Ishikawa (cell line): ENCODE measurements at regions not wholly inside any gene's neighbourhood (a gene's known extent, or its start where the extent isn't known, plus 50 kb on each side); places are given as distances from the start of the nearest gene placed in this dataset.

ENCODE experiments used
- CEBPB ChIP-seq: IDR thresholded peaks from 2 replicates; pipeline ENCODE4 v1.6.1; 2012
- CREB1 ChIP-seq: IDR thresholded peaks from 2 replicates; pipeline ENCODE4 v1.6.1; 2012; ENCODE audit warnings: low read depth
- EGR1 ChIP-seq: IDR thresholded peaks from 2 replicates; pipeline ENCODE4 v1.6.1; 2012
- EP300 ChIP-seq: IDR thresholded peaks from 2 replicates; pipeline ENCODE4 v1.6.1; 2012; ENCODE audit warnings: borderline replicate concordance
- FOXM1 ChIP-seq: IDR thresholded peaks from 2 replicates; pipeline ENCODE4 v1.6.1; 2012; ENCODE audit warnings: low read depth, borderline replicate concordance
- NFIC ChIP-seq: IDR thresholded peaks from 2 replicates; pipeline ENCODE4 v1.6.1; 2012
- RAD21 ChIP-seq: IDR thresholded peaks from 2 replicates; pipeline ENCODE4 v1.6.1; 2012; ENCODE audit warnings: low read depth
- REST ChIP-seq: IDR thresholded peaks from 2 replicates; pipeline ENCODE4 v1.6.1; 2012; ENCODE audit warnings: low read depth, mild to moderate bottlenecking
- TAF1 ChIP-seq: IDR thresholded peaks from 2 replicates; pipeline ENCODE4 v1.6.1; 2012; ENCODE audit warnings: low read depth, mild to moderate bottlenecking
- TCF12 ChIP-seq: IDR thresholded peaks from 2 replicates; pipeline ENCODE4 v1.6.1; 2012; ENCODE audit warnings: low read depth
- TEAD4 ChIP-seq: IDR thresholded peaks from 2 replicates; pipeline ENCODE4 v1.6.1; 2012
- YY1 ChIP-seq: IDR thresholded peaks from 2 replicates; pipeline ENCODE4 v1.6.1; 2012; ENCODE audit warnings: low read depth
- ZBTB7A ChIP-seq: IDR thresholded peaks from 2 replicates; pipeline ENCODE4 v1.6.1; 2012; ENCODE audit warnings: low read depth
- TF ChIP-seq, protein P1 (sequence below): IDR thresholded peaks from 2 replicates; pipeline ENCODE4 v1.6.1; 2012
- TF ChIP-seq, protein P2 (sequence below): IDR thresholded peaks from 2 replicates; pipeline ENCODE4 v1.6.1; 2012

GRCh38 chr13:73520566-73521289 is 461.9 kb downstream of the KLF5 start:
- no peak for TF ChIP-seq ZBTB7A

DNA sequence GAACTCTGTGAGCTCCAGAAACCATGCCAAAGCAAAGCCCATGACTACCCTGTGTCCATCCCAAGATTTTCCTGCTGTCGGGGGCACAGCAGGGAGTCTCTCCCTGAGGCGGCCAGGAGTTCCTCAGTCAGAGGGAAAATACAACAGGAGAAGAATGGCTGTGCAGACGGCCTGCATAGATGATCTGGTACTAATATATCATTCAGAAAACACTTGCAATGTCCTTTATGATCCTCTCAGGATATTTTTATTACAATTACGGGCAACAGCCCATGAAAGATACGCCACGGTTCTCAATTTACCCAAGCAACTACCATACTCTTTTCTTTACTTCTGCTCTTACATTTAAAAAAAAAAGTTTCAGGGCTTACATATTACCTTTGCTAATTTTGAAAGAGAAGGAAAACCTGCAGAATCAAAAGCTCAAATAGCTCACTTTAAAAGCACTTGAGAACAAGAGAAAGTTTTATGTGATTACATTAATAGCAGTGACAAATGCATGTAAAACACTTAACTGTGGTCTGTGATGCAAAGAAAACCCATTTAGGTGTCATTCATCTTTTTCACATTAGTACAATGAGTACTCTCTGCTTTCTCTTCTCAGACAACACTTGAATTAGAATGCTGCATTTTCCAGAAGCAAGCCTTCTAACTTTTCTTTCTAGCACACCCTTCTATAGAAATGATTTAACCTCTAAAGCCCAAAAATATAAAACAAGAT is 460.8 kb downstream of the KLF5 start:
- TF ChIP-seq ZBTB7A (no peak), YY1 (no peak), CREB1 (no peak), NFIC (no peak)
- TF ChIP-seq, protein P1, sequence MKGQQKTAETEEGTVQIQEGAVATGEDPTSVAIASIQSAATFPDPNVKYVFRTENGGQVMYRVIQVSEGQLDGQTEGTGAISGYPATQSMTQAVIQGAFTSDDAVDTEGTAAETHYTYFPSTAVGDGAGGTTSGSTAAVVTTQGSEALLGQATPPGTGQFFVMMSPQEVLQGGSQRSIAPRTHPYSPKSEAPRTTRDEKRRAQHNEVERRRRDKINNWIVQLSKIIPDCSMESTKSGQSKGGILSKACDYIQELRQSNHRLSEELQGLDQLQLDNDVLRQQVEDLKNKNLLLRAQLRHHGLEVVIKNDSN: no peak

DNA sequence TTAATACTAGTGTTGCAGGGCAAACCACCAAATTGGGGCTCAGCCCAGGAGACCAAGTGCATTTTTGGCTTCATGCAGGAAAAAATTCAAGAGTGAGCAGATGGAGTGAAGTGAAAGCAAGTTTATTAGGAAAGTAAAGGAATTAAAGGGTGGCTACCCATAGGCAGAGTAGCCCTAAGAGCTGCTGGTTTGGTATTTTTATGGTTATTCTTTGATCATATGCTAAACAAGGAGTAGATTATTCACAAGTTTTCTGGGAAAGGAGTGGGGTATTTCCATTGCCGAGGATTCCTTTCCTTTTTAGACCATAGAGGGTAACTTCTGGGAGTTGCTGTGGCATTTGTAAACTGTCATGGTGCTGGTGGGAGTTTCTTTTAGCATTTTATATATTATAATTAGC is 459.0 kb downstream of the KLF5 start:
- TF ChIP-seq FOXM1 (no peak), EP300 (no peak), CEBPB (no peak), EGR1 (no peak), TEAD4 (no peak), YY1 (no peak), REST (no peak), TCF12 (no peak), TAF1 (no peak)
- TF ChIP-seq, protein P2, sequence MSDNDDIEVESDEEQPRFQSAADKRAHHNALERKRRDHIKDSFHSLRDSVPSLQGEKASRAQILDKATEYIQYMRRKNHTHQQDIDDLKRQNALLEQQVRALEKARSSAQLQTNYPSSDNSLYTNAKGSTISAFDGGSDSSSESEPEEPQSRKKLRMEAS: no peak
- TF ChIP-seq, protein P1: no peak

GRCh38 chr13:73516731-73517130 is 457.9 kb downstream of the KLF5 start:
- TF ChIP-seq YY1: no peak
- TF ChIP-seq FOXM1: no peak
- no peak for TF ChIP-seq TEAD4
- TF ChIP-seq RAD21: no peak

- TF ChIP-seq TEAD4: no peak
- TF ChIP-seq CEBPB: no peak
- TF ChIP-seq YY1: no peak
- no peak for TF ChIP-seq CREB1
- TF ChIP-seq NFIC: no peak
- no peak for TF ChIP-seq ZBTB7A
- no peak for TF ChIP-seq EP300
- TF ChIP-seq EGR1: no peak
- no peak for TF ChIP-seq FOXM1
- TF ChIP-seq, protein P2: no peak
- TF ChIP-seq REST: no peak
- no peak for TF ChIP-seq RAD21
Observed at GRCh38 chr13:73514208-73514607, 455.4 kb downstream of the KLF5 start.

DNA sequence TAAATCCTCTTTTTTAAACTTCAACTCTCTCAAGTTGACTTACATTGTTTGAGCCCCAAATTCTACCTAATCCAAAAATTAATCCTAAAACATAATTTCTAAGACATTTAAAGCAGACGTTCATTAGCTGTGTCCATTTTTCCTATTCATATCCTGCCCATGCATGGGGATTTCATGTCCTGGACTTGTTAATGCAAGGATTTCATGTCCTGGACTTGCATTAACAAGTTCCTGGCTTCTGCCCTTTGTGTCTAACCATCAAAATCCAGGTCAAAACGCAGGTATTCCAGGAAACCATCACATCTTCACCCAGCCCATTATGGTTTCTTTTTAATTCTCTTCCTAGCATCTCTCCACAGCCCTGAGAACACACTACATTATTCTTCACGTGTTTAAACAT is 454.9 kb downstream of the KLF5 start:
- TF ChIP-seq CREB1 (no peak), EP300 (no peak)

GRCh38 chr13:73508841-73509240 is 450.0 kb downstream of the KLF5 start:
- TF ChIP-seq FOXM1 (no peak), REST (no peak), ZBTB7A (no peak), CEBPB (no peak), TAF1 (no peak), NFIC (no peak), EGR1 (no peak)
